Thyroid gland (tissue), 4 donors: ENCODE measurements at regions not wholly inside any gene's neighbourhood (a gene's known extent, or its start where the extent isn't known, plus 50 kb on each side); places are given as distances from the start of the nearest gene placed in this dataset.

ENCODE experiments used
- POLR2A ChIP-seq, 2 donors: fragments of 450-650 bp; IDR thresholded peaks; one replicate each; pipeline ENCODE4 v1.6.1; 2017; ENCODE audit warnings: antibody characterized with exemption in 2 of 2, mild to moderate bottlenecking in 2 of 2, moderate library complexity in 1 of 2
- TF ChIP-seq, protein P1 (sequence below), 6 experiments: fragments of 200-600 bp in 3 of 6; fragments of 450-650 bp in 3 of 6; sonication (generic) in 3 of 6; IDR thresholded peaks; one replicate each; pipeline ENCODE4 v1.5.1; 2016 to 2019; ENCODE audit warnings: antibody characterized with exemption in 6 of 6, mild to moderate bottlenecking in 2 of 6, inconsistent platforms in 1 of 6, moderate library complexity in 1 of 6

DNA sequence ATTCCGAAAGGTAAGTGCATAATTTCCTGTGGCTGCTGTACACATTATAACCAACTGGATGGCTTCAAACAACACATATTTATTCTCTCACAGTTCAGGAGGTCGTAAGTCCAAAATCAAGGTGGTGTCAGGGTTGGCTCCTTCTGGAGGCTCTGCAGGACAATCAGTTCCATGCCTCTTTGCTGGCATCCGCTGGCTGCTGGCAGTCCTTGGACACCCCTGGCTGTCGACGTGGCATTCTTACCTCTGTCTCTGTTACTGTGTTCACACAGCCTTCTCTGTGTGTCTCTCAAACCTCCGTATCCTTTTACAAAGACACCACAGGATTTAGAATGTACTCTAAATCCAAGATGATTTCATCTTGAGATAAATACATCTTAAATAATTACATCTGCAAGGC lies 398.8 kb upstream of the ATP10A start:
- TF ChIP-seq, protein P1, sequence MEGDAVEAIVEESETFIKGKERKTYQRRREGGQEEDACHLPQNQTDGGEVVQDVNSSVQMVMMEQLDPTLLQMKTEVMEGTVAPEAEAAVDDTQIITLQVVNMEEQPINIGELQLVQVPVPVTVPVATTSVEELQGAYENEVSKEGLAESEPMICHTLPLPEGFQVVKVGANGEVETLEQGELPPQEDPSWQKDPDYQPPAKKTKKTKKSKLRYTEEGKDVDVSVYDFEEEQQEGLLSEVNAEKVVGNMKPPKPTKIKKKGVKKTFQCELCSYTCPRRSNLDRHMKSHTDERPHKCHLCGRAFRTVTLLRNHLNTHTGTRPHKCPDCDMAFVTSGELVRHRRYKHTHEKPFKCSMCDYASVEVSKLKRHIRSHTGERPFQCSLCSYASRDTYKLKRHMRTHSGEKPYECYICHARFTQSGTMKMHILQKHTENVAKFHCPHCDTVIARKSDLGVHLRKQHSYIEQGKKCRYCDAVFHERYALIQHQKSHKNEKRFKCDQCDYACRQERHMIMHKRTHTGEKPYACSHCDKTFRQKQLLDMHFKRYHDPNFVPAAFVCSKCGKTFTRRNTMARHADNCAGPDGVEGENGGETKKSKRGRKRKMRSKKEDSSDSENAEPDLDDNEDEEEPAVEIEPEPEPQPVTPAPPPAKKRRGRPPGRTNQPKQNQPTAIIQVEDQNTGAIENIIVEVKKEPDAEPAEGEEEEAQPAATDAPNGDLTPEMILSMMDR (IDR thresholded peaks at IDR 0.05), result no peak
- TF ChIP-seq POLR2A (IDR thresholded peaks at IDR 0.05), result no peak
